Suprapubic skin (tissue), 4 donors: ENCODE measurements at regions not wholly inside any gene's neighbourhood (a gene's known extent, or its start where the extent isn't known, plus 50 kb on each side); places are given as distances from the start of the nearest gene placed in this dataset.

Experiments used
- CTCF ChIP-seq, 2 donors: fragments of 200-600 bp in 1 of 2; fragments of 450-650 bp in 1 of 2; sonication (generic) in 1 of 2; IDR thresholded peaks; one replicate each; pipeline ENCODE4 v1.5.1; 2016 to 2019; ENCODE audit warnings: antibody characterized with exemption in 2 of 2, mild to moderate bottlenecking in 1 of 2, moderate library complexity in 1 of 2
- POLR2A ChIP-seq, 2 donors: fragments of 450-650 bp; IDR thresholded peaks; one replicate each; pipeline ENCODE4 v1.6.1; 2017; ENCODE audit warnings: antibody characterized with exemption in 2 of 2, mild to moderate bottlenecking in 2 of 2, moderate library complexity in 2 of 2
- POLR2AphosphoS5 ChIP-seq, 3 donors: sonication (generic); formaldehyde crosslinking; IDR thresholded peaks; one replicate each; pipeline ENCODE4 v1.6.1; 2017; ENCODE audit warnings: antibody characterized with exemption in 3 of 3

- no peak for TF ChIP-seq CTCF (IDR thresholded peaks at IDR 0.05)
- TF ChIP-seq POLR2A (IDR thresholded peaks at IDR 0.05) = no peak
- TF ChIP-seq POLR2AphosphoS5 (IDR thresholded peaks at IDR 0.05) = no peak
Observed at GRCh38 chr4:28555866-28556265, 1695.2 kb downstream of the STIM2 start.
